ENCODE measurements at regions not wholly inside any gene's neighbourhood (a gene's known extent, or its start where the extent isn't known, plus 50 kb on each side); places are given as distances from the start of the nearest gene placed in this dataset.
"Not testable (repeated sequence)": the region's sequence is repeated elsewhere in the genome, so short reads cannot be mapped to it uniquely, and the experiment has no call there.

DNA sequence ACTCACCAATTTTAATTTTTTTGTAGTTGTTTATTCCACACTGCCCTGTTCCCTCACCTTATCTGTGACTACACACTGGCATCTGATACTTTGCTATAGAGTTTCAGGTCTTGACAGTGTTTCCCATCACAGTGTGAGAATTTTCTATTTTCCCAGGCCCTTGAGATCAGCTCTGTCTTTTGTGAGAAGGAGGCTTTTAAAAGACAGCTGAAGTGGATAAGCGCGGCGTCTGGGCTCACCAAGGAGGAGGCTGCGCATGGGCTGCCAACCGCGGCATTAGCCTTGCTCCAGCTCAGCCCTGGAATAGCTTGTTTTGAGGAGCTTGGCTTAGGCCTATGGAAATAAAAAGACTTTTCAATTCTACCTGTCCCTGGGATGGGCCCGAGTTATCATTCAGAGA, 181.3 kb downstream of the RMST start:
- no peak overlapping the region for H3K4me3 ChIP-seq
- 88 to 92% methylated on average over 7 of the region's 7 CpGs for WGBS, 2 donors
- no peaks in the 10 kb centered on the region for H3K9me3 ChIP-seq
- no peak for DNase-seq (ENCODE audit: low spot score in 2 of 2)
- H3K27ac ChIP-seq: no peak overlapping the region
- no peaks in the 10 kb centered on the region for H3K27me3 ChIP-seq
- H3K36me3 ChIP-seq: no peaks in the 10 kb centered on the region
- no peaks in the 10 kb centered on the region for H3K4me1 ChIP-seq
- no peak for TF ChIP-seq POLR2A (IDR thresholded peaks at IDR 0.05)
- TF ChIP-seq, protein P1, sequence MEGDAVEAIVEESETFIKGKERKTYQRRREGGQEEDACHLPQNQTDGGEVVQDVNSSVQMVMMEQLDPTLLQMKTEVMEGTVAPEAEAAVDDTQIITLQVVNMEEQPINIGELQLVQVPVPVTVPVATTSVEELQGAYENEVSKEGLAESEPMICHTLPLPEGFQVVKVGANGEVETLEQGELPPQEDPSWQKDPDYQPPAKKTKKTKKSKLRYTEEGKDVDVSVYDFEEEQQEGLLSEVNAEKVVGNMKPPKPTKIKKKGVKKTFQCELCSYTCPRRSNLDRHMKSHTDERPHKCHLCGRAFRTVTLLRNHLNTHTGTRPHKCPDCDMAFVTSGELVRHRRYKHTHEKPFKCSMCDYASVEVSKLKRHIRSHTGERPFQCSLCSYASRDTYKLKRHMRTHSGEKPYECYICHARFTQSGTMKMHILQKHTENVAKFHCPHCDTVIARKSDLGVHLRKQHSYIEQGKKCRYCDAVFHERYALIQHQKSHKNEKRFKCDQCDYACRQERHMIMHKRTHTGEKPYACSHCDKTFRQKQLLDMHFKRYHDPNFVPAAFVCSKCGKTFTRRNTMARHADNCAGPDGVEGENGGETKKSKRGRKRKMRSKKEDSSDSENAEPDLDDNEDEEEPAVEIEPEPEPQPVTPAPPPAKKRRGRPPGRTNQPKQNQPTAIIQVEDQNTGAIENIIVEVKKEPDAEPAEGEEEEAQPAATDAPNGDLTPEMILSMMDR (IDR thresholded peaks at IDR 0.05): no peak
- no peak for TF ChIP-seq EP300 (IDR thresholded peaks at IDR 0.05)

DNA sequence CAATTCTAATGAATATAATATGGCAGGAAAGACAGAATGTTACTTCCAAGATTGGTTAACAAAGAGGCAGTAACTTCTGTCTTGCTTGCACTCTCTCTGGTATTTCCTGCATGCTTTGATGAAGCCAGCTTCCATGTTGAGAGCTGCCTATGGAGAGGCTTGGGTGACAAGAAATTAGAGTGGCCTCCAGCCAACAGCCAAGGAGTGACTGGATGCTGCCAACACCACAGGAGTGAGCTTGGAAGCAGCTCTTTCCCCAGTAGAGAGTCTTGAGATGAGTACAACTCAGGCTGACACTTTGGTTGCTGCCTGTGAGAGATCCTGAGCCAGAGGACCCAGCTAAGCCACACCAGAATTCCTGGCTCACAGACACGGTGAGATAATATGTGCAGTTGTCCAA, 183.1 kb downstream of the RMST start:
- Histone ChIP-seq H3K9me3 (no peaks in the 10 kb centered on the region), H3K4me3 (no peak overlapping the region), H3K36me3 (no peaks in the 10 kb centered on the region), H3K27ac (no peak overlapping the region), H3K27me3 (no peaks in the 10 kb centered on the region), H3K4me1 (no peaks in the 10 kb centered on the region)
- DNase-seq (ENCODE audit: low spot score in 2 of 2): no peak
- TF ChIP-seq, protein P1 (IDR thresholded peaks at IDR 0.05): no peak
- TF ChIP-seq EP300 (IDR thresholded peaks at IDR 0.05) (no peak), POLR2A (IDR thresholded peaks at IDR 0.05) (no peak)
- WGBS, 2 donors: 53 to 79% methylated on average over 1 of the region's 1 CpG

DNA sequence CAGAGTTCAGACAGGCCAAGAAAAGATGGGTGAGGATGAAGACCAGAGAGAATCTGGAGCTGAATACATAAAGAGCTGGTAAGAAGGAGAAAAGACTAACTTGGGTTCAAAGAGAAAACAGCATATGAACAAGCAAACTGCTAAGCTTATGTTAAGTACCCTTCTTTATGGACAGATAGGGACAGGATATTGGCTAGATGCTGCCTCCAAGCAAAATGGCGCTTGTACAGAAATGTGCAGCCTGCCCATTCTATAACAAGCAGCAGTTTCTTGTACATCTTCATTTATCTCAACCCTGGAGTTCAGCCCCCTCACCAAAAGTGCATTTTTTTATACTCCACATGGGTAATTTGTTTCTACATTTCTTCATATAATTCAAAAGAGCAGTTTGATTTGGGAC, 184.5 kb downstream of the RMST start:
- DNase-seq (ENCODE audit: low spot score in 2 of 2): no peak

DNA sequence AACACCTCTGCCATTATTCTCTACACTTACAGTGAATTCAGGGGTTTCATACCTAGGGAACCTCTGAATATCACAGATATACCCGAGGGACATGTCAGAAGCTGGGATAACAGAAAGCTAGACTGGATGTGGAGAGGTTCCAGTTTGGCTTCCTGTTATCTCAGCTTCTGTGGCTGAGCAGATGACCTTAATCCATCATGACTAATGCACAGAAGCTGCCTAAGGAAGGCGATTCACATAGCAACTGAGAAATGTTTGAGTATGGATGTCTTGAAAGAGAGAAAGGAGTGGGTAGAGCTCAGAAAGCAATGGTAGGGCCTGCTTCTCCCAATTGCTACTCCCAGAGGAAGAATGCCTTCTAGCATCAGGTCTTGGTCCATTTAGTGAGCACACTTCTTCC, 187.6 kb downstream of the RMST start:
- DNase-seq (ENCODE audit: low spot score in 2 of 2): no peak
- WGBS, 2 donors: 74 to 84% methylated on average over 2 of the region's 2 CpGs
- Histone ChIP-seq H3K27ac (no peak overlapping the region), H3K36me3 (no peaks in the 10 kb centered on the region), H3K4me3 (no peak overlapping the region), H3K27me3 (no peaks in the 10 kb centered on the region), H3K4me1 (no peaks in the 10 kb centered on the region), H3K9me3 (no peaks in the 10 kb centered on the region)
- TF ChIP-seq EP300 (IDR thresholded peaks at IDR 0.05): no peak
- no peak for TF ChIP-seq POLR2A (IDR thresholded peaks at IDR 0.05)
- TF ChIP-seq, protein P1 (IDR thresholded peaks at IDR 0.05): no peak

More for the DNA sequence above, 184.5 kb downstream of the RMST start:
- Histone ChIP-seq H3K4me3 (no peak overlapping the region), H3K4me1 (no peaks in the 10 kb centered on the region), H3K27ac (no peak overlapping the region), H3K27me3 (no peaks in the 10 kb centered on the region), H3K36me3 (no peaks in the 10 kb centered on the region), H3K9me3 (no peaks in the 10 kb centered on the region)
- 91 to 95% methylated on average over 1 of the region's 1 CpG for WGBS, 2 donors
- TF ChIP-seq EP300 (IDR thresholded peaks at IDR 0.05) (no peak), POLR2A (IDR thresholded peaks at IDR 0.05) (no peak)
- TF ChIP-seq, protein P1 (IDR thresholded peaks at IDR 0.05): no peak

DNA sequence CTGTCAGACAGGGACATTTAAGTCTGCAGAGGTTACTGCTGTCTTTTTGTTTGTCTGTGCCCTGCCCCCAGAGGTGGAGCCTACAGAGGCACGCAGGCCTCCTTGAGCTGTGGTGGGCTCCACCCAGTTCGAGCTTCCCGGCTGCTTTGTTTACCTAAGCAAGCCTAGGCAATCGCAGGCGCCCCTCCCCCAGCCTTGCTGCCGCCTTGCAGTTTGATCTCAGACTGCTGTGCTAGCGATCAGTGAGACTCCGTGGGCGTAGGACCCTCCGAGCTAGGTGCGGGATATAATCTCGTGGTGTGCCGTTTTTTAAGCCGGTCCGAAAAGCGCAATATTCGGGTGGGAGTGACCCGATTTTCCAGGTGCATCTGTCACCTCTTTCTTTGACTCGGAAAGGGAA, 193.9 kb downstream of the RMST start:
- H3K27me3 ChIP-seq; H3K36me3 ChIP-seq; H3K9me3 ChIP-seq; H3K4me3 ChIP-seq; H3K27ac ChIP-seq; H3K4me1 ChIP-seq; DNase-seq (ENCODE audit: low spot score in 2 of 2): not testable (repeated sequence)
- WGBS, 2 donors: 89 to 95% methylated on average over 15 to 16 of the region's 19 CpGs

All from tibial nerve (tissue), 4 donors.